ENCODE measurements at regions not wholly inside any gene's neighbourhood (a gene's known extent, or its start where the extent isn't known, plus 50 kb on each side); places are given as distances from the start of the nearest gene placed in this dataset.

GRCh38 chr4:30821859-30822612, 101.9 kb downstream of the PCDH7 start:
- TF ChIP-seq USF1 (IDR thresholded peaks at IDR 0.05) (0 out of 2 replicates have a peak, but pooled peaks have one; percentile 31), FOXM1 (IDR thresholded peaks at IDR 0.05; ENCODE audit: borderline replicate concordance, low read depth) (peak; percentile 72), NFIC (IDR thresholded peaks at IDR 0.05) (peak; percentile 31; the same call in 1 of the 2 replicates), EGR1 (IDR thresholded peaks at IDR 0.05) (no peak), RAD21 (IDR thresholded peaks at IDR 0.05; ENCODE audit: low read depth) (no peak), TAF1 (IDR thresholded peaks at IDR 0.05; ENCODE audit: low read depth) (no peak)
- TF ChIP-seq, protein P1, sequence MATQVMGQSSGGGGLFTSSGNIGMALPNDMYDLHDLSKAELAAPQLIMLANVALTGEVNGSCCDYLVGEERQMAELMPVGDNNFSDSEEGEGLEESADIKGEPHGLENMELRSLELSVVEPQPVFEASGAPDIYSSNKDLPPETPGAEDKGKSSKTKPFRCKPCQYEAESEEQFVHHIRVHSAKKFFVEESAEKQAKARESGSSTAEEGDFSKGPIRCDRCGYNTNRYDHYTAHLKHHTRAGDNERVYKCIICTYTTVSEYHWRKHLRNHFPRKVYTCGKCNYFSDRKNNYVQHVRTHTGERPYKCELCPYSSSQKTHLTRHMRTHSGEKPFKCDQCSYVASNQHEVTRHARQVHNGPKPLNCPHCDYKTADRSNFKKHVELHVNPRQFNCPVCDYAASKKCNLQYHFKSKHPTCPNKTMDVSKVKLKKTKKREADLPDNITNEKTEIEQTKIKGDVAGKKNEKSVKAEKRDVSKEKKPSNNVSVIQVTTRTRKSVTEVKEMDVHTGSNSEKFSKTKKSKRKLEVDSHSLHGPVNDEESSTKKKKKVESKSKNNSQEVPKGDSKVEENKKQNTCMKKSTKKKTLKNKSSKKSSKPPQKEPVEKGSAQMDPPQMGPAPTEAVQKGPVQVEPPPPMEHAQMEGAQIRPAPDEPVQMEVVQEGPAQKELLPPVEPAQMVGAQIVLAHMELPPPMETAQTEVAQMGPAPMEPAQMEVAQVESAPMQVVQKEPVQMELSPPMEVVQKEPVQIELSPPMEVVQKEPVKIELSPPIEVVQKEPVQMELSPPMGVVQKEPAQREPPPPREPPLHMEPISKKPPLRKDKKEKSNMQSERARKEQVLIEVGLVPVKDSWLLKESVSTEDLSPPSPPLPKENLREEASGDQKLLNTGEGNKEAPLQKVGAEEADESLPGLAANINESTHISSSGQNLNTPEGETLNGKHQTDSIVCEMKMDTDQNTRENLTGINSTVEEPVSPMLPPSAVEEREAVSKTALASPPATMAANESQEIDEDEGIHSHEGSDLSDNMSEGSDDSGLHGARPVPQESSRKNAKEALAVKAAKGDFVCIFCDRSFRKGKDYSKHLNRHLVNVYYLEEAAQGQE (IDR thresholded peaks at IDR 0.05; ENCODE audit: low read depth), result no peak
